ENCODE measurements at regions not wholly inside any gene's neighbourhood (a gene's known extent, or its start where the extent isn't known, plus 50 kb on each side); places are given as distances from the start of the nearest gene placed in this dataset.

DNA sequence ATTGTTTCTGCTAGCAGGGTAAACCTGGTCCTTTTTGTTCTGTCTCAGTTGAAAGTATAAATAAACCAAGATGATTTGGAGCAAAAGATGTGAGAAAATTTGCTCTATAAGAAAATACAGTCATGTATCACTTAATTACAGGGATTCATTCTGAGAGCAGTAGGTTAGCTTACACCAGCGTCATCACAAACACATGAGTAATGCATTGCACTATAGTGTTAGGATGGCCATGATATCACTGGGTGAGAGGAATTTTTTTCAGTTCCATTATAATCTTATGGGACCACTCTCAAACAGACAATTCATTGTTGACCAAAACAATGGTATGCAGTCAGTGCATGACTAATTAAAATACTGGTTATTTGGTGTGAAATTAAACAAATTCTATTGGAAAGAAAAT, 430.9 kb downstream of the CHSY3 start:
- Histone ChIP-seq H3K9me3 (replicated peaks; ENCODE audit: control insufficient read depth, insufficient read depth, low read depth, low read length) (no peaks in the 10 kb centered on the region), H4K20me1 (replicated peaks; ENCODE audit: control insufficient read depth, insufficient read depth, low read length) (no peaks in the 10 kb centered on the region), H2AFZ (ENCODE audit: low read depth, low read length) (no peak overlapping the region), H3K9me1 (ENCODE audit: control insufficient read depth, insufficient read depth, low read length) (no peaks in the 10 kb centered on the region), H3K36me3 (ENCODE audit: control insufficient read depth, insufficient read depth, low read length) (no peaks in the 10 kb centered on the region), H3K4me1 (replicated peaks in 1 of 2; ENCODE audit: control insufficient read depth in 2 of 2, insufficient read depth in 2 of 2, low read length in 2 of 2) (no peaks in the 10 kb centered on the region), H3K79me2 (ENCODE audit: control insufficient read depth, insufficient read depth, low read length) (no peaks in the 10 kb centered on the region), H3K27me3 (ENCODE audit: control insufficient read depth in 2 of 2, insufficient read depth in 2 of 2, low read length in 2 of 2) (no peaks in the 10 kb centered on the region), H3K27ac (ENCODE audit: extremely low read depth, low read depth, low read length) (no peak overlapping the region), H3K9ac (ENCODE audit: insufficient read depth in 1 of 2, low read depth in 2 of 2, low read length in 2 of 2) (no peak overlapping the region), H3K4me3 (no peak overlapping the region), H3K4me2 (ENCODE audit: insufficient read depth, low read length) (no peak overlapping the region)
- ChIA-PET POLR2A (no interaction called here), CTCF (ENCODE audit: low intra/inter-chr PET ratio) (no interaction called here)
- DNase-seq (ENCODE audit: extremely low read depth in 1 of 4, low spot score in 3 of 4) = no peak
- WGBS (ENCODE audit: insufficient coverage, low coverage, missing lambda C conversion rate) = 6% methylated on average over 1 of the region's 1 CpG
- ATAC-seq = no peak
- TF ChIP-seq ZNF764 (CRISPR knock-in tag; IDR thresholded peaks at IDR 0.05; ENCODE audit: low read depth) (no peak), ATF7 (IDR thresholded peaks at IDR 0.05) (no peak), ZNF121 (CRISPR knock-in tag; conservative IDR thresholded peaks at IDR 0.05) (no peak), EGR1 (conservative IDR thresholded peaks at IDR 0.05) (no peak), POLR3A (IDR thresholded peaks at IDR 0.05; ENCODE audit: borderline replicate concordance, extremely low read depth, insufficient read depth, insufficient read length) (no peak), NFE2L1 (tag; IDR thresholded peaks at IDR 0.05; ENCODE audit: borderline replicate concordance, low read depth) (no peak), ZNF263 (CRISPR knock-in tag; IDR thresholded peaks at IDR 0.05; ENCODE audit: borderline replicate concordance) (no peak), NBN (IDR thresholded peaks at IDR 0.05; ENCODE audit: low read depth) (no peak), TFAM (CRISPR knock-in tag; conservative IDR thresholded peaks at IDR 0.05) (no peak)
- TF ChIP-seq, protein P1, sequence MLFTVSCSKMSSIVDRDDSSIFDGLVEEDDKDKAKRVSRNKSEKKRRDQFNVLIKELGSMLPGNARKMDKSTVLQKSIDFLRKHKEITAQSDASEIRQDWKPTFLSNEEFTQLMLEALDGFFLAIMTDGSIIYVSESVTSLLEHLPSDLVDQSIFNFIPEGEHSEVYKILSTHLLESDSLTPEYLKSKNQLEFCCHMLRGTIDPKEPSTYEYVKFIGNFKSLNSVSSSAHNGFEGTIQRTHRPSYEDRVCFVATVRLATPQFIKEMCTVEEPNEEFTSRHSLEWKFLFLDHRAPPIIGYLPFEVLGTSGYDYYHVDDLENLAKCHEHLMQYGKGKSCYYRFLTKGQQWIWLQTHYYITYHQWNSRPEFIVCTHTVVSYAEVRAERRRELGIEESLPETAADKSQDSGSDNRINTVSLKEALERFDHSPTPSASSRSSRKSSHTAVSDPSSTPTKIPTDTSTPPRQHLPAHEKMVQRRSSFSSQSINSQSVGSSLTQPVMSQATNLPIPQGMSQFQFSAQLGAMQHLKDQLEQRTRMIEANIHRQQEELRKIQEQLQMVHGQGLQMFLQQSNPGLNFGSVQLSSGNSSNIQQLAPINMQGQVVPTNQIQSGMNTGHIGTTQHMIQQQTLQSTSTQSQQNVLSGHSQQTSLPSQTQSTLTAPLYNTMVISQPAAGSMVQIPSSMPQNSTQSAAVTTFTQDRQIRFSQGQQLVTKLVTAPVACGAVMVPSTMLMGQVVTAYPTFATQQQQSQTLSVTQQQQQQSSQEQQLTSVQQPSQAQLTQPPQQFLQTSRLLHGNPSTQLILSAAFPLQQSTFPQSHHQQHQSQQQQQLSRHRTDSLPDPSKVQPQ (CRISPR knock-in tag; IDR thresholded peaks at IDR 0.05; ENCODE audit: borderline replicate concordance) = no peak
- TF ChIP-seq, protein P2, sequence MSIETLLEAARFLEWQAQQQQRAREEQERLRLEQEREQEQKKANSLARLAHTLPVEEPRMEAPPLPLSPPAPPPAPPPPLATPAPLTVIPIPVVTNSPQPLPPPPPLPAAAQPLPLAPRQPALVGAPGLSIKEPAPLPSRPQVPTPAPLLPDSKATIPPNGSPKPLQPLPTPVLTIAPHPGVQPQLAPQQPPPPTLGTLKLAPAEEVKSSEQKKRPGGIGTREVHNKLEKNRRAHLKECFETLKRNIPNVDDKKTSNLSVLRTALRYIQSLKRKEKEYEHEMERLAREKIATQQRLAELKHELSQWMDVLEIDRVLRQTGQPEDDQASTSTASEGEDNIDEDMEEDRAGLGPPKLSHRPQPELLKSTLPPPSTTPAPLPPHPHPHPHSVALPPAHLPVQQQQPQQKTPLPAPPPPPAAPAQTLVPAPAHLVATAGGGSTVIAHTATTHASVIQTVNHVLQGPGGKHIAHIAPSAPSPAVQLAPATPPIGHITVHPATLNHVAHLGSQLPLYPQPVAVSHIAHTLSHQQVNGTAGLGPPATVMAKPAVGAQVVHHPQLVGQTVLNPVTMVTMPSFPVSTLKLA (conservative IDR thresholded peaks at IDR 0.05) = no peak
- TF ChIP-seq, protein P3, sequence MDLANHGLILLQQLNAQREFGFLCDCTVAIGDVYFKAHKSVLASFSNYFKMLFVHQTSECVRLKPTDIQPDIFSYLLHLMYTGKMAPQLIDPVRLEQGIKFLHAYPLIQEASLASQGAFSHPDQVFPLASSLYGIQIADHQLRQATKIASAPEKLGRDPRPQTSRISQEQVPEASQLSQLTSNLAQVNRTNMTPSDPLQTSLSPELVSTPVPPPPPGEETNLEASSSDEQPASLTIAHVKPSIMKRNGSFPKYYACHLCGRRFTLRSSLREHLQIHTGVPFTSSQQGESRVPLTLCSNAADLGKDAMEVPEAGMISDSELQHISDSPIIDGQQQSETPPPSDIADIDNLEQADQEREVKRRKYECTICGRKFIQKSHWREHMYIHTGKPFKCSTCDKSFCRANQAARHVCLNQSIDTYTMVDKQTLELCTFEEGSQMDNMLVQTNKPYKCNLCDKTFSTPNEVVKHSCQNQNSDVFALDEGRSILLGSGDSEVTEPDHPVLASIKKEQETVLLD (IDR thresholded peaks at IDR 0.05) = no peak
- FAIRE-seq = no peak
- BruUV-seq (replicated peaks) = no TSS peak
- in situ Hi-C loops (cut with MboI) (no loop called here), intact Hi-C loops (cut with micrococcal nuclease) (no loop called here)
